ENCODE measurements at regions not wholly inside any gene's neighbourhood (a gene's known extent, or its start where the extent isn't known, plus 50 kb on each side); places are given as distances from the start of the nearest gene placed in this dataset.

DNA sequence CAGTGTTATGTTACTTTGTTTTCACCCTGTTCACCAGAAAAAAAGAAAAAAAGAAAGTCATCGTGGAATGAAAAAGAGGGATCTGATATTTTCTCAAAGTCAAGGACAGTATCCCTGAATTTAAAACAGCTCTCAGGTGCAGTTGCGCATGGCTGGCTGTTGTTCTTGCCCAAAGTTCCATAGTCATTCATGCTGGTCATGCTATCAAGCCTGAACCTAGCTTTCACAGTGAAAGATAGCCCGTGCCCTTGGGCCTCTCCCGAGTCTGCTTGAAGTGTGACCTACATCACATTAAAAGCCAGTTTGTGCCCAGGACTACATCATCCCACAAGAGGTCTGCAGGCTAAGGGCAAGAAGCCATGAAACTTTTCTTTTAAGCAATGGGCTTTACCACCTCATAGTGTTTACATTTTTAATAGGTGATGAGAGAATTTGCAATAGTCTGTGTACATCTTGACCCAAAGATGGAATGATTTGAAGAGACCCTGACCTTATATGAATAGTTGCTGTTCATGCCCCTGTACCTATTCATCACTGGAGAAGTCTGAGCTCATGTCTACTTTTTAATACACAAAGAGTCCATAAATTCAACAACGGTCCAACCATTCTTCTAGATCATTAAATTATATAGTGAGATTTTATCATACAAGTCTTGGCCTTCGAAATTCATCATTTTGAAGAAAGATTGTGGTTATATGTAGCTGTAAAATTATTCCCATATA is 522.5 kb upstream of the MCTP2 start:
- TF ChIP-seq, protein P1, sequence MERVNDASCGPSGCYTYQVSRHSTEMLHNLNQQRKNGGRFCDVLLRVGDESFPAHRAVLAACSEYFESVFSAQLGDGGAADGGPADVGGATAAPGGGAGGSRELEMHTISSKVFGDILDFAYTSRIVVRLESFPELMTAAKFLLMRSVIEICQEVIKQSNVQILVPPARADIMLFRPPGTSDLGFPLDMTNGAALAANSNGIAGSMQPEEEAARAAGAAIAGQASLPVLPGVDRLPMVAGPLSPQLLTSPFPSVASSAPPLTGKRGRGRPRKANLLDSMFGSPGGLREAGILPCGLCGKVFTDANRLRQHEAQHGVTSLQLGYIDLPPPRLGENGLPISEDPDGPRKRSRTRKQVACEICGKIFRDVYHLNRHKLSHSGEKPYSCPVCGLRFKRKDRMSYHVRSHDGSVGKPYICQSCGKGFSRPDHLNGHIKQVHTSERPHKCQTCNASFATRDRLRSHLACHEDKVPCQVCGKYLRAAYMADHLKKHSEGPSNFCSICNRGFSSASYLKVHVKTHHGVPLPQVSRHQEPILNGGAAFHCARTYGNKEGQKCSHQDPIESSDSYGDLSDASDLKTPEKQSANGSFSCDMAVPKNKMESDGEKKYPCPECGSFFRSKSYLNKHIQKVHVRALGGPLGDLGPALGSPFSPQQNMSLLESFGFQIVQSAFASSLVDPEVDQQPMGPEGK (CRISPR knock-in tag; IDR thresholded peaks at IDR 0.05; ENCODE audit: borderline replicate concordance) = no peak
- no peak for TF ChIP-seq SNAI2 (CRISPR knock-in tag; IDR thresholded peaks at IDR 0.05)
- TF ChIP-seq, protein P2, sequence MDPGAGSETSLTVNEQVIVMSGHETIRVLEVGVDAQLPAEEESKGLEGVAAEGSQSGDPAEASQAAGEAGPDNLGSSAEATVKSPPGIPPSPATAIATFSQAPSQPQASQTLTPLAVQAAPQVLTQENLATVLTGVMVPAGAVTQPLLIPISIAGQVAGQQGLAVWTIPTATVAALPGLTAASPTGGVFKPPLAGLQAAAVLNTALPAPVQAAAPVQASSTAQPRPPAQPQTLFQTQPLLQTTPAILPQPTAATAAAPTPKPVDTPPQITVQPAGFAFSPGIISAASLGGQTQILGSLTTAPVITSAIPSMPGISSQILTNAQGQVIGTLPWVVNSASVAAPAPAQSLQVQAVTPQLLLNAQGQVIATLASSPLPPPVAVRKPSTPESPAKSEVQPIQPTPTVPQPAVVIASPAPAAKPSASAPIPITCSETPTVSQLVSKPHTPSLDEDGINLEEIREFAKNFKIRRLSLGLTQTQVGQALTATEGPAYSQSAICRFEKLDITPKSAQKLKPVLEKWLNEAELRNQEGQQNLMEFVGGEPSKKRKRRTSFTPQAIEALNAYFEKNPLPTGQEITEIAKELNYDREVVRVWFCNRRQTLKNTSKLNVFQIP (CRISPR knock-in tag; IDR thresholded peaks at IDR 0.05; ENCODE audit: borderline replicate concordance, low read depth) = no peak
- TF ChIP-seq CSDC2 (CRISPR knock-in tag; IDR thresholded peaks at IDR 0.05) = no peak
- TF ChIP-seq ZC3H10 (CRISPR knock-in tag; IDR thresholded peaks at IDR 0.05) = no peak
- TF ChIP-seq, protein P3, sequence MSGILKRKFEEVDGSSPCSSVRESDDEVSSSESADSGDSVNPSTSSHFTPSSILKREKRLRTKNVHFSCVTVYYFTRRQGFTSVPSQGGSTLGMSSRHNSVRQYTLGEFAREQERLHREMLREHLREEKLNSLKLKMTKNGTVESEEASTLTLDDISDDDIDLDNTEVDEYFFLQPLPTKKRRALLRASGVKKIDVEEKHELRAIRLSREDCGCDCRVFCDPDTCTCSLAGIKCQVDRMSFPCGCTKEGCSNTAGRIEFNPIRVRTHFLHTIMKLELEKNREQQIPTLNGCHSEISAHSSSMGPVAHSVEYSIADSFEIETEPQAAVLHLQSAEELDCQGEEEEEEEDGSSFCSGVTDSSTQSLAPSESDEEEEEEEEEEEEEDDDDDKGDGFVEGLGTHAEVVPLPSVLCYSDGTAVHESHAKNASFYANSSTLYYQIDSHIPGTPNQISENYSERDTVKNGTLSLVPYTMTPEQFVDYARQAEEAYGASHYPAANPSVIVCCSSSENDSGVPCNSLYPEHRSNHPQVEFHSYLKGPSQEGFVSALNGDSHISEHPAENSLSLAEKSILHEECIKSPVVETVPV (CRISPR knock-in tag; IDR thresholded peaks at IDR 0.05) = no peak
- no peak for TF ChIP-seq ZFP3 (CRISPR knock-in tag; IDR thresholded peaks at IDR 0.05)
- TF ChIP-seq ZFP30 (CRISPR knock-in tag; IDR thresholded peaks at IDR 0.05) = no peak
